ENCODE measurements at regions not wholly inside any gene's neighbourhood (a gene's known extent, or its start where the extent isn't known, plus 50 kb on each side); places are given as distances from the start of the nearest gene placed in this dataset.

- H3K4me1 Mint-ChIP-seq: peaks cover 0 to 8% of the 10 kb centered on the region in 2 experiments; a peak in 2 of 4 replicates
Measured at GRCh38 chrX:78838709-78839108, 91.2 kb downstream of the LPAR4 start.

More at GRCh38 chrX:78838709-78839108, 91.2 kb downstream of the LPAR4 start:
- no peak overlapping the region for H2BK15ac ChIP-seq (ENCODE audit: low read depth, low read length)
- H4K8ac ChIP-seq (replicated peaks; ENCODE audit: insufficient read length, low read depth, low read length): no peak overlapping the region
- H3K9ac ChIP-seq (ENCODE audit: extremely low read depth, insufficient read length, low read length): no peak overlapping the region
- no peaks in the 10 kb centered on the region for H3K79me1 ChIP-seq (ENCODE audit: insufficient read depth, low read depth, low read length, poor library complexity, severe bottlenecking)
- peaks cover 15% of the 10 kb centered on the region for H3K9me3 ChIP-seq (ENCODE audit: control insufficient read depth, low read depth, low read length)
- no peak overlapping the region for H3T11ph ChIP-seq (ENCODE audit: low read length)
- H3K27me3 Mint-ChIP-seq (ENCODE audit: low read depth): no peaks in the 10 kb centered on the region
- peaks cover 0 to 3% (median 0%) of the 10 kb centered on the region in 3 experiments; a peak in 3 of 7 replicates for H3K36me3 Mint-ChIP-seq (ENCODE audit: insufficient read depth in 1 of 3, low read depth in 3 of 3)
- no peak for DNase-seq
- no peak overlapping the region for H4K5ac ChIP-seq (ENCODE audit: insufficient read length, low read depth, low read length)
- H3K9me3 Mint-ChIP-seq: peaks cover 63 to 67% of the 10 kb centered on the region in 2 experiments
- TF ChIP-seq CTCF (conservative IDR thresholded peaks at IDR 0.05): no peak
- no peak overlapping the region for H2BK120ac ChIP-seq (ENCODE audit: low read depth, low read length, poor library complexity, severe bottlenecking)
- H3K18ac ChIP-seq (ENCODE audit: insufficient read length, low read depth, low read length): no peak overlapping the region
- H2BK5ac ChIP-seq (ENCODE audit: insufficient read length, low read length): no peak overlapping the region
- H3K23me2 ChIP-seq (ENCODE audit: insufficient read length, low read depth, low read length, poor library complexity, severe bottlenecking): no peaks in the 10 kb centered on the region
- H3K4ac ChIP-seq (ENCODE audit: low read depth, low read length): no peak overlapping the region
- H3K56ac ChIP-seq (ENCODE audit: insufficient read length, low read depth, low read length): no peak overlapping the region
- H3K27ac ChIP-seq (ENCODE audit: insufficient read length, low read depth, low read length): no peak overlapping the region
- no peak overlapping the region for H2AK5ac ChIP-seq (ENCODE audit: insufficient read length, low read length)
- H2BK12ac ChIP-seq (ENCODE audit: insufficient read length, low read depth, low read length): no peak overlapping the region
- H3K14ac ChIP-seq (ENCODE audit: insufficient read depth, low read length): no peak overlapping the region
- no peak overlapping the region for H2BK20ac ChIP-seq (ENCODE audit: low read depth, low read length, poor library complexity, severe bottlenecking)
- no peak overlapping the region for H2AFZ ChIP-seq (ENCODE audit: low read length)
- no peak overlapping the region for H4K91ac ChIP-seq (ENCODE audit: insufficient read length, low read depth, low read length)
- no peak overlapping the region for H3K4me3 Mint-ChIP-seq
- no peak overlapping the region for H3K4me2 ChIP-seq (ENCODE audit: insufficient read depth, insufficient read length, low read length)
- no peak overlapping the region for H3K23ac ChIP-seq (ENCODE audit: insufficient read length, low read depth, low read length)
- no peaks in the 10 kb centered on the region for H3K79me2 ChIP-seq (ENCODE audit: insufficient read depth, low read length)
- no peaks in the 10 kb centered on the region for H4K20me1 ChIP-seq (ENCODE audit: control insufficient read depth, insufficient read depth, insufficient read length)
- H3K27me3 ChIP-seq (ENCODE audit: insufficient read depth, low read length): no peaks in the 10 kb centered on the region
- H3K4me1 ChIP-seq (ENCODE audit: insufficient read depth, low read length): no peaks in the 10 kb centered on the region
- no peak overlapping the region for H3K27ac Mint-ChIP-seq
